ENCODE measurements at regions not wholly inside any gene's neighbourhood (a gene's known extent, or its start where the extent isn't known, plus 50 kb on each side); places are given as distances from the start of the nearest gene placed in this dataset.
"Not testable (repeated sequence)": the region's sequence is repeated elsewhere in the genome, so short reads cannot be mapped to it uniquely, and the experiment has no call there.

- DNase-seq: no peak
Measured at GRCh38 chrX:77003956-77004355, 443.2 kb upstream of the FGF16 start.

- peak; percentile 76 for DNase-seq
Measured at GRCh38 chrX:77009691-77010090, 437.5 kb upstream of the FGF16 start.

GRCh38 chrX:77014377-77015372 is 432.5 kb upstream of the FGF16 start:
- no peak for DNase-seq

GRCh38 chrX:77017093-77017492 is 430.1 kb upstream of the FGF16 start:
- DNase-seq: no peak

- DNase-seq: not testable (repeated sequence)
Measured at GRCh38 chrX:77046180-77046810, 400.9 kb upstream of the FGF16 start.

- peak; percentile 28 for DNase-seq
Measured at GRCh38 chrX:77060572-77060971, 386.6 kb upstream of the FGF16 start.

GRCh38 chrX:77061022-77061421 is 386.2 kb upstream of the FGF16 start:
- DNase-seq: no peak

- peak; percentile 32 for DNase-seq
Measured at GRCh38 chrX:77061545-77061944, 385.6 kb upstream of the FGF16 start.

- DNase-seq: no peak
Measured at GRCh38 chrX:77065896-77066295, 381.3 kb upstream of the FGF16 start.

GRCh38 chrX:77070202-77070918 is 376.8 kb upstream of the FGF16 start:
- DNase-seq: no peak

- DNase-seq: no peak
Measured at GRCh38 chrX:77076896-77077295, 370.3 kb upstream of the FGF16 start.

GRCh38 chrX:77081237-77081636 is 366.0 kb upstream of the FGF16 start:
- DNase-seq: not testable (repeated sequence)

GRCh38 chrX:77085372-77085771 is 361.8 kb upstream of the FGF16 start:
- DNase-seq: no peak

- peak; percentile 84 for DNase-seq
Measured at GRCh38 chrX:77087529-77088169, 359.5 kb upstream of the FGF16 start.

- no peak for DNase-seq
Measured at GRCh38 chrX:77088233-77088632, 359.0 kb upstream of the FGF16 start.

- no peak for DNase-seq
Measured at GRCh38 chrX:77114501-77114900, 332.7 kb upstream of the FGF16 start.

- DNase-seq: no peak
Measured at GRCh38 chrX:77118686-77119085, 328.5 kb upstream of the FGF16 start.

- DNase-seq: no peak
Measured at GRCh38 chrX:77119706-77120105, 327.5 kb upstream of the FGF16 start.

GRCh38 chrX:77123917-77124316 is 323.3 kb upstream of the FGF16 start:
- DNase-seq: not testable (repeated sequence)

GRCh38 chrX:77127571-77127970 is 319.6 kb upstream of the FGF16 start:
- DNase-seq: not testable (repeated sequence)

GRCh38 chrX:77143907-77144306 is 303.3 kb upstream of the FGF16 start:
- no peak for DNase-seq

- no peak for DNase-seq
Measured at GRCh38 chrX:77160301-77160700, 286.9 kb upstream of the FGF16 start.

GRCh38 chrX:77162777-77163176 is 284.4 kb upstream of the FGF16 start:
- DNase-seq: no peak

Measured in femur (tissue), 1 donor.